ENCODE measurements at regions not wholly inside any gene's neighbourhood (a gene's known extent, or its start where the extent isn't known, plus 50 kb on each side); places are given as distances from the start of the nearest gene placed in this dataset.

- TF ChIP-seq HSF1 (IDR thresholded peaks at IDR 0.05; ENCODE audit: low read depth, low read length) (no peak), BCLAF1 (IDR thresholded peaks at IDR 0.05) (no peak), LARP7 (IDR thresholded peaks at IDR 0.05) (no peak), SMC3 (IDR thresholded peaks at IDR 0.05; ENCODE audit: borderline replicate concordance, low read length) (no peak), SRF (IDR thresholded peaks at IDR 0.05; ENCODE audit: low read depth in 2 of 2, low read length in 2 of 2) (no peak), BCL3 (IDR thresholded peaks at IDR 0.05; ENCODE audit: borderline replicate concordance, insufficient read depth, low read depth, low read length, poor library complexity, severe bottlenecking) (no peak), ZNF24 (IDR thresholded peaks at IDR 0.05) (no peak), BCL11A (IDR thresholded peaks at IDR 0.05; ENCODE audit: low read depth, low read length) (no peak), POLR2AphosphoS2 (IDR thresholded peaks at IDR 0.05; ENCODE audit: low read depth, low read length) (no peak), FOXK2 (IDR thresholded peaks at IDR 0.05) (no peak), ZZZ3 (IDR thresholded peaks at IDR 0.05; ENCODE audit: control insufficient read depth, insufficient read length, low read depth) (no peak)
Observed at GRCh38 chr9:28032268-28032590, 458.9 kb upstream of the C9orf72 start (continued).
